GM12878 (cell line): ENCODE measurements at regions not wholly inside any gene's neighbourhood (a gene's known extent, or its start where the extent isn't known, plus 50 kb on each side); places are given as distances from the start of the nearest gene placed in this dataset. TPM values are rescaled to one million over a fixed set of nuclear protein-coding genes. Genes with fewer than 3 reads are reported as not detected.

ENCODE experiments used
- ATAC-seq: fragments of 200-7000 bp; cut with Tn5 transposase; 3 replicates; pipeline ENCODE4 v1.9.1; 2020; ENCODE audit warnings: mild to moderate bottlenecking, moderate library complexity
- BruUV-seq: library from RNA; stranded (reverse); fragments of 400-500 nt; replicated peaks from 2 replicates; lab custom pipeline; 2021; lab: Mats Ljungman, UMichigan
- CTCF ChIA-PET: fragments of 300-600 bp; sonication (Branson Sonifier 250); formaldehyde crosslinking; extraction: SDS; loops from one replicate; lab custom pipeline; 2021; ENCODE audit warnings: inconsistent platforms; lab: Yijun Ruan, JAX
- POLR2A ChIA-PET: fragments of 350-600 bp; formaldehyde crosslinking; extraction: SDS; loops from one replicate; lab custom pipeline; 2021; ENCODE audit warnings: inconsistent platforms; lab: Charles Lee
- RAD21 ChIA-PET: fragments of 300-600 bp; sonication (Branson Sonifier 250); formaldehyde crosslinking; loops from one replicate; lab custom pipeline; 2023; ENCODE audit warnings: antibody characterized with exemption; ENCODE audit not compliant: unreplicated experiment; lab: Charles Lee
- SMC1A ChIA-PET: fragments of 300-600 bp; sonication (Branson Sonifier 250); formaldehyde crosslinking; loops from one replicate; lab custom pipeline; 2023; ENCODE audit not compliant: unreplicated experiment, uncharacterized antibody; lab: Charles Lee
- DNase-seq: peaks from one replicate; pipeline ENCODE4 v3.0.0-alpha.2; 2011; ENCODE audit warnings: low read depth, low spot score
- FAIRE-seq: peaks from 3 replicates; lab custom pipeline; 2011; peaks lifted over from hg19 to GRCh38; lab: Jason Lieb, UNC
- H2AFZ ChIP-seq: 2 replicates; pipeline ENCODE4 v1.6.0; 2011; ENCODE audit warnings: low read depth, low read length, control low read depth; ENCODE audit not compliant: control insufficient read depth
- H3K27ac ChIP-seq: 2 replicates; pipeline ENCODE4 v1.5.1; 2011; ENCODE audit warnings: control low read depth; ENCODE audit not compliant: control insufficient read depth, insufficient read depth
- H3K27me3 ChIP-seq, 2 experiments: replicated peaks in 1 of 2; 2 replicates each; pipeline versions ENCODE4 v1.6.0 to v1.6.1; 2011; ENCODE audit warnings: low read length in 1 of 2; ENCODE audit not compliant: control insufficient read depth in 2 of 2, insufficient read depth in 2 of 2
- H3K36me3 ChIP-seq, 2 experiments: 2 replicates each; pipeline ENCODE4 v1.5.1; 2011; ENCODE audit warnings: low read length in 1 of 2; ENCODE audit not compliant: control insufficient read depth in 2 of 2, insufficient read depth in 2 of 2
- H3K4me1 ChIP-seq: 2 replicates; pipeline ENCODE4 v1.6.1; 2011; ENCODE audit warnings: mild to moderate bottlenecking, low read length, moderate library complexity, mixed read lengths; ENCODE audit not compliant: control insufficient read depth, insufficient read depth
- H3K4me2 ChIP-seq: 2 replicates; pipeline ENCODE4 v1.6.0; 2011; ENCODE audit warnings: control low read depth; ENCODE audit not compliant: control insufficient read depth, insufficient read depth
- H3K4me3 ChIP-seq: fragments of 200-600 bp; sonication (generic); 2 replicates; pipeline ENCODE4 v1.5.1; 2016
- H3K79me2 ChIP-seq: 2 replicates; pipeline ENCODE4 v1.6.0; 2011; ENCODE audit warnings: low read length; ENCODE audit not compliant: control insufficient read depth, insufficient read depth
- H3K9ac ChIP-seq: 2 replicates; pipeline ENCODE4 v1.8.0; 2011; ENCODE audit warnings: low read length, control low read depth, mixed read lengths; ENCODE audit not compliant: control insufficient read depth, insufficient read depth
- H3K9me3 ChIP-seq: replicated peaks from 3 replicates; pipeline ENCODE4 v1.5.1; 2011; ENCODE audit warnings: mild to moderate bottlenecking, low read length; ENCODE audit not compliant: control insufficient read depth, insufficient read depth
- H4K20me1 ChIP-seq: 2 replicates; pipeline ENCODE4 v1.6.0; 2011; ENCODE audit not compliant: control insufficient read depth, insufficient read depth
- NR2F1 ChIP-seq: fragments of 450-650 bp; conservative IDR thresholded peaks from 2 replicates; pipeline ENCODE4 v1.6.1; 2017; ENCODE audit warnings: mild to moderate bottlenecking
- RAD21 ChIP-seq: IDR thresholded peaks from 2 replicates; pipeline ENCODE4 v1.6.1; 2011; ENCODE audit warnings: mild to moderate bottlenecking, low read depth, low read length, moderate library complexity; ENCODE audit not compliant: insufficient read depth
- SMC3 ChIP-seq: IDR thresholded peaks from 2 replicates; pipeline ENCODE4 v1.6.1; 2011; ENCODE audit warnings: low read length, improper control_type of control experiment, borderline replicate concordance
- WGBS: methylation state at CpG from one replicate; pipeline ENCODE4 v1.1.6; 2016; ENCODE audit warnings: low lambda C conversion rate; ENCODE audit not compliant: insufficient replicate concordance, insufficient coverage; ENCODE audit errors: missing lambda C conversion rate; 5-methylcytosine and 5-hydroxymethylcytosine counted together
- in situ Hi-C: fragments of 300-500 bp; cut with MboI; formaldehyde crosslinking; loops from 9 replicates; pipeline ENCODE4 v1.14.3; 2018; ENCODE audit warnings: mixed read lengths
- intact Hi-C: fragments of 100-400 bp; cut with micrococcal nuclease; formaldehyde crosslinking; loops from one replicate; pipeline ENCODE4 v1.14.2; 2022; ENCODE audit not compliant: unreplicated experiment
- small RNA-seq: library from RNA; depleted of rRNA; stranded (forward); fragments of <200 nt; gene quantifications from one replicate; pipeline ENCODE3, GENCODE V24; 2014
- TF ChIP-seq, protein P1 (sequence below), 3 experiments: IDR thresholded peaks in 2 of 3; conservative IDR thresholded peaks in 1 of 3; 2 replicates each; pipeline ENCODE4 v1.5.1; 2011; ENCODE audit warnings: low read depth in 3 of 3, low read length in 3 of 3, mild to moderate bottlenecking in 3 of 3, control low read depth in 2 of 3, moderate library complexity in 2 of 3, inconsistent platforms in 1 of 3, mixed read lengths in 1 of 3; ENCODE audit not compliant: control insufficient read depth in 2 of 3, insufficient read depth in 1 of 3; ENCODE audit errors: extremely low read depth in 1 of 3

DNA sequence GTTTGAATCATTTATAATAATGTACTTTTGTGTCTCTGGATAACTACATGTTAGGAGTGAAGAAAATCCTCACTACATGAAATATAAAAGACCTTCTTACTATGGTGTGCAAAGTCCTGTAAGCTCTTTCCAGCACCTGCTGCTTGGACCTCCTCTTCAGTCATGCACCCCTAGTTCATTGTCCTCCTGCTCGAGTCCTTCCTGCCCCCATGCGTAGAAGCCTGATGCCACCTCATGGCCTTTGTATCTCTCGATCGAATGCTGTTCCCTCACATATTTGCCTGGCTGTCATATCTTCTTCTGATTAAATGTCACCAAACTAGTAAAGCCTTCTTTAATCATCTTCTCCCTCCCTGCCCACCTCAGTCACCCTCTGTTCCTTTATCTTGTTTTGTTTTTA is 49.9 kb upstream of the SUCLG2 start:
- POLR2A ChIA-PET: no interaction called here
- SMC1A ChIA-PET: interaction anchor here (1.1 to 1.9 kb wide), 3 partner anchors 14 to 590 kb away, joined by 3 to 5 read pairs (median 4); no protein-coding TSS in a partner anchor
- CTCF ChIA-PET: interaction anchor here (0.5 to 1.1 kb wide), 7 partner anchors 14 to 1172 kb away, joined by 3 to 4 read pairs (median 3); no protein-coding TSS in a partner anchor

More for the DNA sequence above, 49.9 kb upstream of the SUCLG2 start:
- Histone ChIP-seq H3K79me2 (no peaks in the 10 kb centered on the region), H3K4me2 (no peak overlapping the region), H3K4me1 (no peaks in the 10 kb centered on the region), H4K20me1 (no peaks in the 10 kb centered on the region), H3K9me3 (no peaks in the 10 kb centered on the region), H3K9ac (no peak overlapping the region), H3K27ac (no peak overlapping the region), H2AFZ (no peak overlapping the region), H3K4me3 (no peak overlapping the region), H3K27me3 (no peaks in the 10 kb centered on the region), H3K36me3 (no peaks in the 10 kb centered on the region)
- no TSS peak for BruUV-seq
- TF ChIP-seq, protein P1, sequence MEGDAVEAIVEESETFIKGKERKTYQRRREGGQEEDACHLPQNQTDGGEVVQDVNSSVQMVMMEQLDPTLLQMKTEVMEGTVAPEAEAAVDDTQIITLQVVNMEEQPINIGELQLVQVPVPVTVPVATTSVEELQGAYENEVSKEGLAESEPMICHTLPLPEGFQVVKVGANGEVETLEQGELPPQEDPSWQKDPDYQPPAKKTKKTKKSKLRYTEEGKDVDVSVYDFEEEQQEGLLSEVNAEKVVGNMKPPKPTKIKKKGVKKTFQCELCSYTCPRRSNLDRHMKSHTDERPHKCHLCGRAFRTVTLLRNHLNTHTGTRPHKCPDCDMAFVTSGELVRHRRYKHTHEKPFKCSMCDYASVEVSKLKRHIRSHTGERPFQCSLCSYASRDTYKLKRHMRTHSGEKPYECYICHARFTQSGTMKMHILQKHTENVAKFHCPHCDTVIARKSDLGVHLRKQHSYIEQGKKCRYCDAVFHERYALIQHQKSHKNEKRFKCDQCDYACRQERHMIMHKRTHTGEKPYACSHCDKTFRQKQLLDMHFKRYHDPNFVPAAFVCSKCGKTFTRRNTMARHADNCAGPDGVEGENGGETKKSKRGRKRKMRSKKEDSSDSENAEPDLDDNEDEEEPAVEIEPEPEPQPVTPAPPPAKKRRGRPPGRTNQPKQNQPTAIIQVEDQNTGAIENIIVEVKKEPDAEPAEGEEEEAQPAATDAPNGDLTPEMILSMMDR (IDR thresholded peaks at IDR 0.05 in 2 of 3, conservative IDR thresholded peaks at IDR 0.05 in 1 of 3; ENCODE audit: control insufficient read depth in 2 of 3, extremely low read depth in 1 of 3, insufficient read depth in 1 of 3, low read depth in 3 of 3, low read length in 3 of 3): peak in 1 of 3 experiments; percentile 29; a peak in 2 of 6 replicates
- TF ChIP-seq NR2F1 (no peak), RAD21 (peak; percentile 57), SMC3 (peak; percentile 17; the same call in 1 of the 2 replicates)
- RAD21 ChIA-PET: interaction anchor here (1.1 to 1.3 kb wide), 2 partner anchors 320 to 590 kb away, joined by 3 to 4 read pairs; no protein-coding TSS in a partner anchor
- 86% methylated on average over 4 of the region's 4 CpGs for WGBS
- FAIRE-seq (no peak), ATAC-seq (peak; percentile 38; the same call in 1 of the 3 replicates), DNase-seq (no peak)
- in situ Hi-C loops: no loop called here
- intact Hi-C loops: no loop called here

Small RNA genes in the stretch of these regions (small RNA-seq; reads per million reads assigned to genes)
- gene AC107626.1: not detected
